ENCODE measurements at regions not wholly inside any gene's neighbourhood (a gene's known extent, or its start where the extent isn't known, plus 50 kb on each side); places are given as distances from the start of the nearest gene placed in this dataset.

DNA sequence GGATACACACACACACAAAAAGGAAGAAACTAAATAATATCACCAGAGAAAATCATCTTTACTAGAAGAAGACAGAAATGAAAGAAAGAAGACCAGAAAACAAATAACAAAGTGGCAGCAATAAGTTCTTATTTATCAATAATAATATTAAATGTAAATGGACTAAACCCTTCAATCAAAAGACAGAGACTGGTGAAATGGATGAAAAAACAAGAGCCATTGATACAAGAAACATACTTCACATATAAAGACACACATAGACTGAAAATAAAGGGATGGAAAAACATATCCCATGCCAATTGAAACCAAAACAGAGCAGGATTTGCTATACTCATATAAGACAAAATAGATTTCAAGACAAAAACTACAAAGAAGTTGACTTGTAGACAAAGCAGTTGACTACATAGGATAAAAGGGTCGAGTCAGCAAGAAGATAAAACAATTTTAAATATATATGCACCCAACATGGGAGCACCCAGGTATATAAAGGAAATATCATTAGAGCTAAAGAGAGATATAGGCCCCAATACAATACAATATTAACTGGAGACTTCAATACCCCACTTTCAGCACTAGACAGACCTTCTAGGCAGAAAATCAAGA lies 259.4 kb downstream of the EPM2A start:
- DNase-seq, result no peak

DNA sequence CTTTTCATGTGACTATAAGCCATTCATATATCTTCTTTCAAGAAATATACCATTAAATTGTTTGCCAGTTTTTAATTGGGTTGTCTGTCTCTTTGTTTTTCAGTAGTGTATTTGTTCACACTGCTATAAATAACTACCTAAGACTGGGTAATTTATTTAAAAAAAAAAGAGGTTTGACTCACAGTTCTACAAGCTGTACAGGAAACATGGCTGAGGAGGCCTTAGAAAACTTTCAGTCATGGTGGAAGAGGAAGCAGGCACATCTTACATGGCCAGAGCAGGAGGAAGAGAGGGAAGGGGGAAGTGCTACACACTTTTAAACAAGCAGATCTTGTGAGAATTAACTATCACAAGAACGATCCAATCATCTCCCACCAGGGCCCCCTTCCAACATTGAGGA lies 255.3 kb downstream of the EPM2A start:
- DNase-seq, result no peak

DNA sequence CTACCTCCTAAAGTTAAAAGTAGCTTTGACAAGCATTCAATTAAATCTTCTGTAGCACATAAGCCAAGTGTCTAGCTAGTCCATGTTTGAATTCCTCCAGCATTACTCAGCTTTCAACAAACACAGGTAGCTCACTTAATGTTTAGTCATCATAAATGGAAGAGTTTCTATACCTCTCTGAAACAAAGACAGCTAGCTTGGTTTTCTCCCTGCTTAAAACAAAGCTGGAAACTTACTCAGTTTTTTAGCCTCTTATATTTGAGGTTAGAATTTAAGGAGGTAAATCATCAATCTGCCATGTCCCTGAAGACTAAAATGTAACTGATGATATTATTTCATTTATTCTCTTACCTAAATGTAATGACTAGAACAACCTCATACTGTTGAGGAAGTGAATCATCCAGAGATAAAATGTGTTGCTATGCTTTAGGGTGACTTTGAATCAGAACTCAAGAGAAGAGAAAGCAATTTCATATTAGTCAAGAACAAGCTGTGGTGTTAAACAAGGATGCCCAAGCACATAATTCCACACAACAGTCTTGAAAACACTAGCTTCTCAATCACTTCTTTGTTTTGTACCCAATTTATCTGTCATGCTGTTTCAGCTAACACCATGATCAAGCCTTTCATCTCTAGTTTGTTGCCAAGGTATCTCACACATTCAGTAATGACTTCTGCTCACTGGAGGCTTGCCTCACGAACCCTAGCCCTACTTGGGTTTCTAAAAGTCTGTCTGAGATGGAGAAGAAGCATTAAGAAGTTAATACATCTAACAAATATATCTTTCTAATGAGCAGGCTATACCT lies 251.9 kb downstream of the EPM2A start:
- DNase-seq, result no peak

DNA sequence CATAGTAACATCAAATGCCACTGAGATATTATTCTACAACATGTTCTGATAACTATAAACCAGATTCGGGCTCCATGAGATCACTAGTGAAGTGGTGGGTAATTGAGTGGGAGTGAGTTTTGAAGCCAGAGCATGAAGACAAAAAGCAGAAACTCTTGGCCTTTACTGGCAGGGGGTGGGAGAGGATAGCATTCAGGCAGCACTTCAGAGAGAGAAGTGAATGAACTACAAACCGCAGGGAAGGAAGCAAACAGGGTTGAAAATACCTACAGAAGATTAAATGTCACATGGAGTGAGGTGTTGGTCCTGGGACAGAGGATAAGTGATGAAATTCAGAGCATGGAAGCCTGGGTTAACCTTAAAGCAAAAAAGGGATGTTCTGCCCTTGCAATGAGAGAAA lies 250.0 kb downstream of the EPM2A start:
- no peak for DNase-seq

DNA sequence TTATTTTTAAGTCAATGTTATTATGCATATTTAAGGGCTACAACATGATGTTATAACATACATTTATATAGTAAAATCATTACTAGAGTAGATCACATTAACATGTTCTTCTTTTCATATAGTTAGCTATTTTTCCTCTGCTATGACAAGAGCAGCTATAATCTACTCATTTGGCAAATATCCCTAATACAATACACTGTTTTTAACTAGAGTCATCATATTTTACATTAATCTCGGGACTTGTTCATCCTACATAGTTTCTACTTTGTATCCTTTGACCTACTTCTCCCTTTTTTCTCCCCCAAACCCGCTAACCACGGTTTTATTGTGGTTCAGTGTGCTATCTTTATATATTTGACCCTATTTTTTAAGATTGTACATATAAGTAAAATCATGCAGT lies 249.0 kb downstream of the EPM2A start:
- DNase-seq, result no peak

DNA sequence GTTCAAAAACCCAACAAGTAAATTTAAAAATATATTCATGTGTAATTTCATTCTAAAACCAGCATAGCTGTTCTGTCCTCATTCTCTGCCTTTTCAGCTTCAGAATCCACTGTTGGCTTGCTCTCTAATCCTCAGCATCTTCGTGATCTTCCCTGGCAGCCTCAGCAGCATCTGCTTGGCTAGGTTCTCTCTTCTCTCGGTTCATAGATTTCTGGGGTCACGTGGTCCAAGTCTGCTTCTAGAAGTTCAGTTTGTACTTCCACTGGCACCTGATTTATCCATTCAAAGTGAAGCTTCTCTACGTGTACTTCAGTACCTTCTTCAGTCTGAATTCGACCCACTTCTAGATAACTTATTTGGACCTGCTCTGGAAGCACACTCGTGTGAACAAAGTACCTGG lies 245.7 kb downstream of the EPM2A start:
- no peak for DNase-seq

DNA sequence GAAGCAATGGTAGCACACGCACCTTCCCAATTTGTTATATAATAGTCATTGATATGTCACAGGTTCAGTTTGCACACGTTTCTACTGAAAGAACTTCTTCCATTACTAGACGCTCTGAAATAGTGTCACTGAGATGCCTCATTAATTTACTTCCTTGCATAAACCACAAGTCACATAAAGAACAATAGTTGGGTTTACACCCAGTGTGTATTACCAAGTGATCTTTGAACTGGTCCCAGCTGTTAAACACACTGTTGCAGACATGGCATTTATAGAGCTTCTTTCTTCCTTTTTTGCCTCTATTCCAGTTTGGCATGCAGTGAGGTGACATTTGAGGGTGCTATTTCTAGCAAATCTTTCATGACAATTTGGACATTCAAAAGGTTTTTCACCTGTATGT lies 245.3 kb downstream of the EPM2A start:
- DNase-seq, result no peak

DNA sequence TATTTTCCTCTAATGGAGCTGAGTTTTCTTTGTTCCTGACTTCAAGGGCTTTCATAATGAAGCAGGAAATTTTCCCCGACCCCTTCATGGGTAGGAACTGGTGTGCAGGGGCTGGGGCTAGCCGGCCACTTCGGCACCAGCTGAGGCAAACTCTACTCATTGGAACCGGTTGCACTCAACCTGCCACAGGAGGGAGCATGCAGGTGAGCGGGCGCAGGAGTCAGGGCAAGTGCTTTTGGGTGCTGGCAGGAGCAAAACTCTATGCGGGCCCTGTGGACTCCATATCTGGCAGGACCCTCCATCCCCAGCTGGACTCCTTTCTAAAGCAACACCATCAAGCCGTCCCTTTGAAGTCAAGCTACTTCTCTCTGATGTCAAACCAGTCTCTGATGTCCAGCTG lies 244.2 kb downstream of the EPM2A start:
- no peak for DNase-seq

DNA sequence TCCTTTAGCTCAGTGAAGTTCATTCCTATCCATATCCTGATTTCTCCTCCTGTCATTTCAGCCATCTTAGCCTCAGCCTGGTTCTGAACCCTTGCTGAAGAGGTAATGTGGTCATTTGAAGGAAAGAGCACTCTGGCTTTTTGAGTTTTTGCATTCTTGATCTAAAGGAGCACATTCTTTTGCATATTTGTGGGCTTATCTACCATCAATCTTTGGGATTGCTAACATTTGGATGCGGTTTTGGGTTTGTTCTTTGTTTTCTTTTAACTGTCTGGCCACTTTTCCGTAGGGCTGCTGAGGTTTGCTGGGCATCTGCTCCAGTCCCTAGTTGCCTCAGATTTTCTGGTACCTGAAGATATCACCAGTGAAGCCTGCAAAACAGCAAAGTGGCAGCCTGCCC lies 238.3 kb downstream of the EPM2A start:
- no peak for DNase-seq

DNA sequence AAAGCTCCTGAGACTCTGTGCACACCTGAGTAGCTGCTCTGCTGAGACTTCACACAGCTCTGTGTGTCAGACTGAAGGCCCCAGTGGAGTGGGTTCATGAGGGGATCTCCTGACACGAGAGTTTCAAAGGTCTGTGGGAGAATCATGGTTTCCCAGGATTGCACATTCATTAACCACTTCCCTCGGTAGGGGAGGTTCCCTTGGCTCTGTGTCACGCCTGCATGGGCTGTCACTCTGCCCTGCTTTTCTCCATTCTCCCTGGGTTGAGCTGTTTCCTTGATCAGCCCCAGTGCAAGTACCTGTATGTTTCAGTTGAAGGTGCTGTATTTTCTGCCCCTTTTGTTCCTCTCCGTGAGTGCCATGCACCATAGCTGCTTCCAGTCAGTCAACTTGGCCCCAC lies 236.9 kb downstream of the EPM2A start:
- no peak for DNase-seq

DNA sequence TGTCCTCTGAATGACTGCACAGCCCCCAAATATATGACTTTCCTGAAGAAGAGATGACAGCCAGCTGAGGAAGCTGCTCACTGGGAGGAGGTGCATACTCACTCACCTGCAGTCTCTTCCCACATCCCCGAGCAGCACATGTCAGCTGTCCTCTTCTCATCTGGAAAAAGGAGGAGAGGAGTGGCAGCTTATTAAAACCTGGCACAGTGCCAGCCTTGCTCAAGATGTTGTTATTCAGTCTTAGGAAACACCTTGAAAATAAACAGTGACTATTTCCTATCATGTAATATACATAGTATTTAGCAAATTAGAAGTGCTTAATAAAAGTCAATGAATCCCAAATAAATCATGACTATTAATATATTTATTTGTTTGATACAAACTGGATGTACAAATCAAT lies 232.9 kb downstream of the EPM2A start:
- no peak for DNase-seq

DNA sequence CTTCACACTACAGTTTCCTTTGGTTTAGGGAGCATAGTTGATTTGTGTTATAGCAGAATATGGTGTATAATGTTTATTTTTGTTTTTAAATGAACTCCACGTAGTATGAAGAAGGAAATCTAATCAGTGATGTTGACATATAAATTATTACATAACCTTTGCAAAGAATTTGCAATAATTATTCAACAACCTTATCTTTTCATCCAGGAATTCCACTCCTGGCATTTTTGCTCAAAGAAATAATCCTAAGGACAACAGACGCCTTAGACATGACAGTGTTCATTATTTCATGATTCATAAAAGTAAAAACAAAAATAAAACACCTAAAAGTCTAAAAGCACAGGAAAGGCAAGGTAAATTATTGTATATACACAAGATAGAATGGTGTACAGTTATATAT lies 229.2 kb downstream of the EPM2A start:
- no peak for DNase-seq

DNA sequence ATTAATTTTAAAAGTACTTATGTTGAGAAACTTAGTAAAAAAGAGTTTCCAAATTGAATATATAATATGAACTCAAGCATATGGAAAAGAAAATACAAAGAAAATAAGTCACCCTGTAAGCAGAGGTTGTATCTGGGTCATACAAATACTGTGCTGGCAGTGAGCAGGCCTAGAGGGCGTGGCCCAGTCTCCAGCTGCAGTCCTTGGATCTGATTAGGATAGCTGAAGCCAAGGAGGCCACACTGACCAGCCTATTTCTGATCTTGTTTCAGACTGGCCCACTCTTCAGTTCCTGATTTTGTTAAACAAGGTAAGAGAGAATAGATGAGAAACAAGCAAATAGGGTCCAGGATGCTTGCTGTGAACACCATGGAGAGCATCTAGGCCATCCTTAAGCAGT lies 228.8 kb downstream of the EPM2A start:
- no peak for DNase-seq

DNA sequence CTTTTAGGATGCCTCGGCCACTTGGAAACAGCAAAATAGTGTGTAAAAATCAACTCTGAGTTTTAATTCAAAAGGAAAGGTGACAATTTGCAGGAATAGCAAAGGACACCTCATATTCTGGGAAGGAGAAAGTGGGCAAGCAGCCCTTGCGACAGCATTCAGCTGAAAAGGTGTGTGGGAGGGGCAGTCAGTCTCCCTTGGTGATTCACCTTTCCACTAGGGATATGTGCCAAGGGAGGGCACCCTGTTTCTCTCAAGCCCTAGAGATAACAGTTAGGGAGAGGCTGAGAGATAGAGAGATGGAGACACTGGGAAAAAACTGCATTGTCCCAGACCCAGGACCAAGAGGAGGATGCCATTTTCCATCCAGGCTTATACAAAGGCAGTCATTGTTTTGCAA lies 228.1 kb downstream of the EPM2A start:
- no peak for DNase-seq

DNA sequence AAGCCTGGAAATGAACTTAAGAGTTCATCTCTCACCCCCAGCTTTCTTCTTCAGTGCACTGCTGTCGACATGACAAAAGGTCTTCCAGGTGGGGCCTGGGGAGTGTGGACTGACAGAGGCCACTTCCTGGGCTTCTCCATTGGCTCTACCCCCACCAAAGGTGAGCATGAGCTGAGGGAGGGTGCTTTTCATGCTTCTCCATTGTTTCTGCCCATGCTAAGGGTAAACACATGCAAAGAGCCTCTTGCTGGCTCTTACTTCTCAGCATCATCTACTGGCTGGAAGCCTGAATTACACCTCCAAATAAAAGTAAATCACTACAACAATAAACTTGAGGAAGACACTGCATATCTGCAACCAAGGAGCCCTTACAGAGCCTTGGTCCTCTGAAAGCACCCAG lies 227.2 kb downstream of the EPM2A start:
- no peak for DNase-seq

DNA sequence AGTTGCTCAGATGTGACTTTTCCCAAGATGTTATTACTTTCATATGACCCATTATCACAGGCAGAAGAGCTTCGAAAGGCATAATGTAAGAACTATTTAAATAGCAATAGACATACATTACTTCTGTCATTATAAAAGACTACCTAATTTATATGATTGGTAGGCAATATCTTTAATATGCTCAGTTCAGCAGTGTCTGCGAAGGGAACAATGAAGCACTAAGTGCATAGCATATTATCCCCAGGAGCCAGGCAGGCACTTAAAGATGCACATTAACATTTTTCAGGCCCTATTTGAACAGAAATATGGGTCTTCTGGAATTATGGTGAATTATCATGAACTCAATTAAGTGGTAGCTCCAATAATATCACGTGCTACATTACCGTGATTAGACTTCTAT lies 217.8 kb downstream of the EPM2A start:
- no peak for DNase-seq

DNA sequence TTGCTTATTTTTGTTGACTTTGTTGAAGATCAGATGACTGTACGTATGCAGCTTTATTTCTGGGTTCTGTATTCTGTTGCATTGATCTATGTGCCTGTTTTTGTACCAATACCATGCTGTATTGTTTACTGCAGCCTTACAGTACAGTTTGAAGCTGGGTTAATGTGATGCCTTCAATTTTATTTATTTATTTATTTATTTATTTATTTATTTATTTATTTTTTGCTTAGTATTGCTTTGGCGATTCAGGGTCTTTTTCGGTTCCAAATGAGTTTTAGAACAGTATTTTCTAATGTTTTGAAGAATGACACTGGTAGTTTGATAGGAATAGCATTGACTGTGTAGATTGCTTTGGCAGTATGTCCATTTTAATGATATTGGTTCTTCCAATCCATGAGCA lies 210.3 kb downstream of the EPM2A start:
- DNase-seq, result no peak

DNA sequence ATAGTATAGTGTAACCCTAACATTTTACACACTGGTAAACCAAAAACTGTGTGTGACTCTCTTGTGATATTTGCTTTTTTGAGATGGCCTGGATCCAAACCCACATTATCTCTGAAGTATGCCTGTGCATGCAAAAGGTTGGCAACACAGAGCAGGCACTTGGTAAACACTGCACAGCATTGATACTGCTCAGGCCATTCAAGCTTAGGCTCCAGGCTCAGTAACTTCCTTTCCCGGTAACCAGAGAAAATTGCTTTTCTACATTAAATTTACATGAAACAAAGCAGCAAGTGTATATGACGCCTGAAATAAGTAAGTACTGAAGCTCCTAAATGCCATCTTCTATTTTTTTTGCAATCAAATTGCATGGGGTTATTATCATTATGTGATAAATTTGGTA lies 205.7 kb downstream of the EPM2A start:
- DNase-seq, result no peak

DNA sequence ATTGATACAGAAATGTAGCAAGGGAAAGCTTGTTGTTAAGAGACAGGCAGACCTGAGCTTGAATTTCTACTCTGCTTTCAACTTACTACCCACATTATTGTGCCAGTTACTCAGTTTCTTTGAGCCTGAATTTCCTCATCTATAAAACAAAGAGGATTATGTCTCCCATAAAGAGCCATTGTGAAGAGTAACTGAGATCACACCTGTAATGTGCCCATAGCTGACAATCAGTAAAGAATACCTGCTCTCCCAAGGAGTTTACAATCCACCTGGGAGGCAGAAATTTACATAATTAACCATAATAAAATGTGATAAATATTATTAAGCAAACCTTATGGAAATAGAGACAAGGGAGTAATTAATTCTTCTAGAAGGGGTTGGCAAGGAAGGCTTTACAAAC lies 204.9 kb downstream of the EPM2A start:
- DNase-seq, result no peak

DNA sequence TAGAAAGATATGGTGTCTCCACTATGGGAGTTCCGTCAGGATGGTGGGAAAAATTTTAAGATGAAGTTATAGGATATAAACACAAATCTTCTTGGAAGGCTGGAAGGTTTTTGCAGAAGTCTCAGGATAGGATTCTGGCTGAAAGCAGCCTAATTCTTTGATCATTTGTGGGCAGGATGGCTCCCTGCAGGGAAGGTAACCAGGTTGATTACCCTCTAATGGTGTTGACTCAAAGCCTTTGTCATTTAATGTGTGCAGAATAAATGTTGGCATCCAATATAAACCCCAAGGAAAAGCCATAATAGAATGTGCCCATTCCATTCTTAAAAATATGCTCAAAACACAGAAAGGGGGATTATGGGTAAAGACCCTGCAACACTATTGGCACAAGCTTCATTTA lies 204.3 kb downstream of the EPM2A start:
- no peak for DNase-seq

DNA sequence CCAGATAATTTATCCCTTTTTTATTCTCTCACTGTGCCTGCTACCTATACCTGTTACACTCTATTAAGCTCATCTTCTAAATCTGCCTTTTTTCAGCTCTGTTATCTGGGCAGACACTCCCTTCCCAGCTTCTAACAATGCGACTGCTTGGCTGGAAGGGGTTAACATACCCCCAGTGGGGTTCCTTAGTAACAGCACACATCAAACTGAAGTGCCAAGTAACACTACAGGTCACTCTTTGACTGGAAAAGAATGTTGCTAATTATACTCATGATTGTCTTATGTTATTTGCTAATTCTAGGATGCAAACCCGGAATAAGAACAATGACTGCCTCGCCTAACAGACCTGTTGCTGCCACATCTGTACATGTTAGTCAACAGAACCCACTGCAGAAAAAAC lies 203.5 kb downstream of the EPM2A start:
- DNase-seq, result no peak

DNA sequence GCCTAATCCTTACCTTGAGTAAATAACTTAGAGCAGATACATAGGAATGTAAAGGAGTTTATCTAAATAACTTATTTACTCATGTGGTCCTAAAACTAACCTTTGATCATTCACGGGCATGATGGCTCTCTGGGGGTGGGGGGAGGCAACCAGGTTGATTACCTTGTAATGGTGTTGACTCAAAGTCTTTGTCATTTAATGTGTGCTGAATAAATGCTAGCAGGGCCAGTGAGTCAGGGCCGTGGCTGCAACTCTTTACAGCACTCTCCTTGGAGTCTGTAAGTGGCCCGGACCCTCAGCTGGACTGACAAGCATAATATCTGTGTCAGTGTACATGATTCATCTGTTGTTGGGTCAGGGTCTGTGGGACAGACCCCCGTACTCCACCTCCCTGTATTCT lies 203.0 kb downstream of the EPM2A start:
- no peak for DNase-seq

DNA sequence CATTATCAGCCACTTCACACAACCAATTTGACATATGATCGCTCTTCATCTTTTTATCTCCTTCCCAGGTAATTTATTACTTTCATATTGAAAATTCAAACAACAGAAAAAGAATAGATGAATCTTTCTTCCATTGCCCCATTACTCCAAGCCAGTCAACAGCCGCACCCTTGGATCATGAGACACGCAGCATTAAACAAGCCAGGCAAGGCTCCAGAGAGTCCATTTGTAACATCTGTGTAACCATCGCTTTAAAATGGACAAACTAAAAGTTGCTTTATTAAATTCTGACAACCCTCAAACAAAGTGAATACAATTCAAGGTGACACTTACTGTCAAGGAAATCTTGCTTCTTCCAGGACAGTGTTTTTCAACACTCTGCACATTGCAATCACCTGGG lies 200.3 kb downstream of the EPM2A start:
- DNase-seq, result no peak

DNA sequence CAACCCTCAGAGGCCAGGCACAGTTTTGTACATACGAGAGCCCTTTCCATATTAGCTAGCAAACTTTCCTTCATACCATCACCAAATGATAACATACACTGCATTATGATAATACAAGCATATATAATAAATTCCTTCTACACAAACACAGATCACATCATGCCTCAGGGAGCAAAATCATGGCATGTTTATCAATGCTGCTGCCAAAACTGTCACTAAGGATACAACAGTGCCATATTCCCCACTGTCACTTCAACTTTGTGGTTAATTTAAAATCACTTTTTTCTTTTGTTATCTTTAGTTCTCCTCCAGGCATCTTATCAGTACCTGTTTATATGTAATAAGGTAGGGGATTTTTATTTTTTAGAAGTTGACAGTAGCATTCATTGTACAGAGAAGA lies 196.3 kb downstream of the EPM2A start:
- no peak for DNase-seq

DNA sequence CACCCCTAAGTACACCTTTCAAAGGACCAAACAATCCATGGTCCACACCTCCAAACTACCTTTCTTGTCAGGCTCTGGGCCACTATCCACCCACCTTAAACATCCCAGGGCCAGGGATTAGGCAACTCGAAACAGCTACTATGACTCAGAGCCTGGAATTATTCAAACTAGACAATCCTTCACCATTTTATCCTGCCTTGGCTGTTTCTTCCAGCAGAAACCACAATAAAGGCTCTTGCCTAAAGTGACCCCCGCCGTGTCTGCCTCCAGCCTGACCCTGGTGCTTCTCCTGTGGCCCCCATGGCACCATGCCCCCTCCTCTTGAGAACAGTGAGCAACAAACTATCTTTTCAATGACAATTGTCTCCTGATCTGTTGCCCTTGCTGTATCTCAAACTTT lies 195.5 kb downstream of the EPM2A start:
- DNase-seq, result no peak

Data from inflammatory macrophage treated with lipopolysaccharide for 4 hours (primary cell).